PC-3 (cell line): ENCODE measurements at regions not wholly inside any gene's neighbourhood (a gene's known extent, or its start where the extent isn't known, plus 50 kb on each side); places are given as distances from the start of the nearest gene placed in this dataset.

ENCODE experiments used
- EZH2 ChIP-seq: fragments of 300-600 bp; sonication (generic); IDR thresholded peaks from one replicate; pipeline ENCODE4 v1.6.1; 2017; ENCODE audit warnings: antibody characterized with exemption, mild to moderate bottlenecking, low read length; ENCODE audit not compliant: unreplicated experiment
- EZH2phosphoT487 ChIP-seq: fragments of 300-600 bp; sonication (generic); IDR thresholded peaks from 2 replicates; pipeline ENCODE4 v1.6.1; 2018; ENCODE audit warnings: mild to moderate bottlenecking, antibody characterized with exemption, low read length, borderline replicate concordance
- TF ChIP-seq, protein P1 (sequence below): fragments of 300-600 bp; sonication (generic); conservative IDR thresholded peaks from 2 replicates; pipeline ENCODE4 v1.5.1; 2017; ENCODE audit warnings: antibody characterized with exemption, low read depth, mild to moderate bottlenecking, low read length

DNA sequence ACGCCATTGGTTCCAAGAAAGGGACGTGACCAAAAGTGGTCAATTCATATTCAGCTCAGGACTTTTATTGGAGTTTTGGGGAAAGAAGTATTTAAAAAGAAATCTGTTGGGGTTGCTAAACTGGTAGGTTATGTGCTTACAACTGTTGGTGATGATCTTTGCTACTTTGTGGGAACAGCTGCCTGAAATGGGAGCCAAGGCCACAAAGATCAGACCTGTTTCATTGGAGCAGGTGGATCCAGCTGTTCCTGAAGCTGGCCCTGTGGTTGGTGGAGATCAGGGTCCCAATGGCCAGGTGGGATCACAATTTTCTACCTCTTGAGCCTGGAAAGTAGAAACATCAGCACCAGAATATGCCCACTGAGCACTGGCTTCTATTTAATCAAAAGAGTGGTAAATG is 144.5 kb downstream of the PSAT1 start:
- TF ChIP-seq, protein P1, sequence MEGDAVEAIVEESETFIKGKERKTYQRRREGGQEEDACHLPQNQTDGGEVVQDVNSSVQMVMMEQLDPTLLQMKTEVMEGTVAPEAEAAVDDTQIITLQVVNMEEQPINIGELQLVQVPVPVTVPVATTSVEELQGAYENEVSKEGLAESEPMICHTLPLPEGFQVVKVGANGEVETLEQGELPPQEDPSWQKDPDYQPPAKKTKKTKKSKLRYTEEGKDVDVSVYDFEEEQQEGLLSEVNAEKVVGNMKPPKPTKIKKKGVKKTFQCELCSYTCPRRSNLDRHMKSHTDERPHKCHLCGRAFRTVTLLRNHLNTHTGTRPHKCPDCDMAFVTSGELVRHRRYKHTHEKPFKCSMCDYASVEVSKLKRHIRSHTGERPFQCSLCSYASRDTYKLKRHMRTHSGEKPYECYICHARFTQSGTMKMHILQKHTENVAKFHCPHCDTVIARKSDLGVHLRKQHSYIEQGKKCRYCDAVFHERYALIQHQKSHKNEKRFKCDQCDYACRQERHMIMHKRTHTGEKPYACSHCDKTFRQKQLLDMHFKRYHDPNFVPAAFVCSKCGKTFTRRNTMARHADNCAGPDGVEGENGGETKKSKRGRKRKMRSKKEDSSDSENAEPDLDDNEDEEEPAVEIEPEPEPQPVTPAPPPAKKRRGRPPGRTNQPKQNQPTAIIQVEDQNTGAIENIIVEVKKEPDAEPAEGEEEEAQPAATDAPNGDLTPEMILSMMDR: no peak
- no peak for TF ChIP-seq EZH2phosphoT487
- no peak for TF ChIP-seq EZH2
